H9 (cell line): ENCODE measurements at regions not wholly inside any gene's neighbourhood (a gene's known extent, or its start where the extent isn't known, plus 50 kb on each side); places are given as distances from the start of the nearest gene placed in this dataset.

Experiments
- DNase-seq: peaks from one replicate; pipeline ENCODE4 v3.0.0-alpha.2; 2017
- H2AFZ ChIP-seq: one replicate; pipeline ENCODE4 v1.6.1; 2013; ENCODE audit warnings: mild to moderate bottlenecking, low read length, control low read depth, moderate library complexity
- H2AK5ac ChIP-seq: 2 replicates; pipeline ENCODE4 v1.6.1; 2013; ENCODE audit warnings: low read length, control low read depth, mixed read lengths; ENCODE audit not compliant: insufficient read length
- H2BK120ac ChIP-seq: one replicate; pipeline ENCODE4 v1.6.1; 2013; ENCODE audit warnings: low read depth, mild to moderate bottlenecking, low read length, control low read depth, inconsistent platforms; ENCODE audit not compliant: poor library complexity, severe bottlenecking
- H2BK12ac ChIP-seq: 2 replicates; pipeline ENCODE4 v1.6.1; 2013; ENCODE audit warnings: low read length, control low read depth, mixed read lengths, low read depth; ENCODE audit not compliant: insufficient read length
- H2BK15ac ChIP-seq: 2 replicates; pipeline ENCODE4 v1.6.1; 2013; ENCODE audit warnings: low read depth, low read length, control low read depth
- H2BK20ac ChIP-seq: one replicate; pipeline ENCODE4 v1.6.1; 2013; ENCODE audit warnings: low read depth, mild to moderate bottlenecking, low read length, control low read depth, inconsistent platforms; ENCODE audit not compliant: poor library complexity, severe bottlenecking
- H2BK5ac ChIP-seq: 2 replicates; pipeline ENCODE4 v1.6.1; 2013; ENCODE audit warnings: low read length, control low read depth, mixed read lengths; ENCODE audit not compliant: insufficient read length
- H3K14ac ChIP-seq: 2 replicates; pipeline ENCODE4 v1.6.1; 2013; ENCODE audit warnings: low read length, control low read depth; ENCODE audit not compliant: insufficient read depth
- H3K18ac ChIP-seq: 2 replicates; pipeline ENCODE4 v1.6.1; 2013; ENCODE audit warnings: low read depth, mild to moderate bottlenecking, mixed read lengths, low read length, control low read depth; ENCODE audit not compliant: insufficient read length
- H3K23ac ChIP-seq: 2 replicates; pipeline ENCODE4 v1.6.1; 2013; ENCODE audit warnings: low read length, control low read depth, mixed read lengths, low read depth; ENCODE audit not compliant: insufficient read length
- H3K23me2 ChIP-seq: 2 replicates; pipeline ENCODE4 v1.6.1; 2013; ENCODE audit warnings: low read depth, mild to moderate bottlenecking, mixed read lengths, low read length, control low read depth; ENCODE audit not compliant: insufficient read length, poor library complexity, severe bottlenecking
- H3K27ac ChIP-seq: 2 replicates; pipeline ENCODE4 v1.5.1; 2013; ENCODE audit warnings: low read length, control low read depth, mixed read lengths, low read depth; ENCODE audit not compliant: insufficient read length
- H3K27me3 ChIP-seq: 2 replicates; pipeline ENCODE4 v1.6.1; 2013; ENCODE audit warnings: low read length, control low read depth, inconsistent platforms; ENCODE audit not compliant: insufficient read depth
- H3K4ac ChIP-seq: 2 replicates; pipeline ENCODE4 v1.6.1; 2013; ENCODE audit warnings: low read depth, mild to moderate bottlenecking, control low read depth, inconsistent platforms, low read length, moderate library complexity
- H3K4me1 ChIP-seq: 2 replicates; pipeline ENCODE4 v1.6.1; 2013; ENCODE audit warnings: low read length, control low read depth, inconsistent platforms; ENCODE audit not compliant: insufficient read depth
- H3K4me2 ChIP-seq: 2 replicates; pipeline ENCODE4 v1.6.1; 2013; ENCODE audit warnings: low read length, control low read depth, mixed read lengths; ENCODE audit not compliant: insufficient read length, insufficient read depth
- H3K56ac ChIP-seq: 2 replicates; pipeline ENCODE4 v1.6.1; 2013; ENCODE audit warnings: low read depth, mild to moderate bottlenecking, mixed read lengths, low read length, control low read depth; ENCODE audit not compliant: insufficient read length
- H3K79me1 ChIP-seq: 2 replicates; pipeline ENCODE4 v1.6.1; 2013; ENCODE audit warnings: low read depth, mild to moderate bottlenecking, moderate library complexity, low read length, control low read depth, inconsistent platforms; ENCODE audit not compliant: insufficient read depth, poor library complexity, severe bottlenecking
- H3K79me2 ChIP-seq: 2 replicates; pipeline ENCODE4 v1.6.1; 2013; ENCODE audit warnings: low read length, control low read depth, inconsistent platforms; ENCODE audit not compliant: insufficient read depth
- H3K9ac ChIP-seq: 2 replicates; pipeline ENCODE4 v1.6.1; 2013; ENCODE audit warnings: low read length, control low read depth, mixed read lengths; ENCODE audit not compliant: insufficient read length; ENCODE audit errors: extremely low read depth
- H3K9me3 ChIP-seq: one replicate; pipeline ENCODE4 v1.6.1; 2013; ENCODE audit warnings: low read depth, low read length, inconsistent platforms; ENCODE audit not compliant: control insufficient read depth
- H3T11ph ChIP-seq: one replicate; pipeline ENCODE4 v1.6.1; 2013; ENCODE audit warnings: mild to moderate bottlenecking, low read length, control low read depth, inconsistent platforms
- H4K20me1 ChIP-seq: one replicate; pipeline ENCODE4 v1.6.1; 2013; ENCODE audit not compliant: control insufficient read depth, insufficient read length, insufficient read depth
- H4K5ac ChIP-seq: 2 replicates; pipeline ENCODE4 v1.6.1; 2013; ENCODE audit warnings: low read depth, mild to moderate bottlenecking, mixed read lengths, low read length, control low read depth; ENCODE audit not compliant: insufficient read length
- H4K8ac ChIP-seq: replicated peaks from 2 replicates; pipeline ENCODE4 v1.6.1; 2013; ENCODE audit warnings: low read length, control low read depth, mixed read lengths, low read depth; ENCODE audit not compliant: insufficient read length
- H4K91ac ChIP-seq: 2 replicates; pipeline ENCODE4 v1.6.1; 2013; ENCODE audit warnings: low read depth, mild to moderate bottlenecking, moderate library complexity, mixed read lengths, low read length, control low read depth; ENCODE audit not compliant: insufficient read length
- H3K27ac Mint-ChIP-seq, 3 experiments: 2 replicates in 2 of 3; 3 replicates in 1 of 3; pipeline ENCODE4 v1.8.0; 2020 to 2021; ENCODE audit warnings: mixed read lengths in 3 of 3, mild to moderate bottlenecking in 1 of 3, moderate library complexity in 1 of 3
- H3K27me3 Mint-ChIP-seq: 2 replicates; pipeline ENCODE4 v1.8.0; 2021; ENCODE audit warnings: low read depth, mild to moderate bottlenecking, moderate library complexity, mixed read lengths
- H3K36me3 Mint-ChIP-seq, 3 experiments: 2 replicates in 2 of 3; 3 replicates in 1 of 3; pipeline ENCODE4 v1.8.0; 2020 to 2021; ENCODE audit warnings: low read depth in 3 of 3, mixed read lengths in 3 of 3; ENCODE audit not compliant: insufficient read depth in 1 of 3
- H3K4me1 Mint-ChIP-seq, 2 experiments: 2 replicates each; pipeline ENCODE4 v1.8.0; 2020; ENCODE audit warnings: mixed read lengths in 2 of 2
- H3K4me3 Mint-ChIP-seq, 2 experiments: 2 replicates in 1 of 2; 3 replicates in 1 of 2; pipeline ENCODE4 v1.8.0; 2020 to 2021; ENCODE audit warnings: mild to moderate bottlenecking in 2 of 2, mixed read lengths in 2 of 2, moderate library complexity in 1 of 2
- H3K9me3 Mint-ChIP-seq, 2 experiments: 2 replicates in 1 of 2; 3 replicates in 1 of 2; pipeline ENCODE4 v1.8.0; 2020; ENCODE audit warnings: mild to moderate bottlenecking in 2 of 2, mixed read lengths in 2 of 2, moderate library complexity in 1 of 2
- WGBS: extraction: QIAGEN DNeasy Blood & Tissue Kit; methylation state at CpG from one replicate; pipeline ENCODE4 v1.1.7; 2013; ENCODE audit warnings: missing lambda C conversion rate, low lambda C conversion rate, mixed read lengths; ENCODE audit not compliant: insufficient read length; ENCODE audit errors: extremely low coverage; 5-methylcytosine and 5-hydroxymethylcytosine counted together
- TF ChIP-seq, protein P1 (sequence below): fragments of 200-600 bp; sonication (generic); conservative IDR thresholded peaks from 3 replicates; pipeline ENCODE4 v1.8.0; 2021; ENCODE audit warnings: antibody characterized with exemption, mild to moderate bottlenecking

DNA sequence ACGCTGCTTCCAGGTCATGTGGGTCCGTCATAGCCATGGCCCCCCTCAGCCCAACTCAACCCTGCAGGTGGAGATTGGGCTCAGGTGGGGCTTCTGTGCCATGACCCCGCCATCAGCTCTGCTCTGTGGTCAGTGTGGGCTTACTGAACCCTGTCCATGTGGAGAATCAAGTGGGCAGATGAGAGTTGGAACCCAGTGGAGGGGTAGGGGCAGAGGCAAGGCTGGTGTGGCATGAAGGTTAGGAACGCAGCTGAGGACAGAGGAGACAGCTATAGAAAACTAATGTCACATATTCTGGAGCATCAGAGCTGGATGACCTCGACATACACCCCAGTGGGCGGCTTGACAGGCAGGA, 355.9 kb downstream of the PTPRU start:
- H2BK12ac ChIP-seq = no peak overlapping the region
- Mint-ChIP-seq H3K9me3 (no peaks in the 10 kb centered on the region; a peak in 2 of 5 replicates), H3K27ac (peak overlapping the region in 1 of 3 experiments; percentile 29; a peak in 1 of 7 replicates), H3K4me3 (no peak overlapping the region), H3K27me3 (peaks cover 2% of the 10 kb centered on the region; the same call in 1 of the 2 replicates), H3K36me3 (no peaks in the 10 kb centered on the region), H3K4me1 (peaks cover 10 to 15% of the 10 kb centered on the region in 2 experiments)
- no peak overlapping the region for H3K23ac ChIP-seq
- H4K8ac ChIP-seq = no peak overlapping the region
- no peak overlapping the region for H3K18ac ChIP-seq
- no peaks in the 10 kb centered on the region for H3K79me2 ChIP-seq
- no peak overlapping the region for H2BK120ac ChIP-seq
- DNase-seq = no peak
- no peak overlapping the region for H3K4ac ChIP-seq
- H3K79me1 ChIP-seq = no peaks in the 10 kb centered on the region
- no peak overlapping the region for H2BK20ac ChIP-seq
- H4K5ac ChIP-seq = no peak overlapping the region
- no peak overlapping the region for H2AFZ ChIP-seq
- no peaks in the 10 kb centered on the region for H4K20me1 ChIP-seq
- no peaks in the 10 kb centered on the region for H3K4me1 ChIP-seq
- TF ChIP-seq, protein P1, sequence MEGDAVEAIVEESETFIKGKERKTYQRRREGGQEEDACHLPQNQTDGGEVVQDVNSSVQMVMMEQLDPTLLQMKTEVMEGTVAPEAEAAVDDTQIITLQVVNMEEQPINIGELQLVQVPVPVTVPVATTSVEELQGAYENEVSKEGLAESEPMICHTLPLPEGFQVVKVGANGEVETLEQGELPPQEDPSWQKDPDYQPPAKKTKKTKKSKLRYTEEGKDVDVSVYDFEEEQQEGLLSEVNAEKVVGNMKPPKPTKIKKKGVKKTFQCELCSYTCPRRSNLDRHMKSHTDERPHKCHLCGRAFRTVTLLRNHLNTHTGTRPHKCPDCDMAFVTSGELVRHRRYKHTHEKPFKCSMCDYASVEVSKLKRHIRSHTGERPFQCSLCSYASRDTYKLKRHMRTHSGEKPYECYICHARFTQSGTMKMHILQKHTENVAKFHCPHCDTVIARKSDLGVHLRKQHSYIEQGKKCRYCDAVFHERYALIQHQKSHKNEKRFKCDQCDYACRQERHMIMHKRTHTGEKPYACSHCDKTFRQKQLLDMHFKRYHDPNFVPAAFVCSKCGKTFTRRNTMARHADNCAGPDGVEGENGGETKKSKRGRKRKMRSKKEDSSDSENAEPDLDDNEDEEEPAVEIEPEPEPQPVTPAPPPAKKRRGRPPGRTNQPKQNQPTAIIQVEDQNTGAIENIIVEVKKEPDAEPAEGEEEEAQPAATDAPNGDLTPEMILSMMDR = no peak
- no peak overlapping the region for H4K91ac ChIP-seq
- H3K4me2 ChIP-seq = no peak overlapping the region
- no peak overlapping the region for H3K14ac ChIP-seq
- no CpG with 5 or more reads among the region's 6 CpGs for WGBS
- no peaks in the 10 kb centered on the region for H3K27me3 ChIP-seq
- H3T11ph ChIP-seq = no peak overlapping the region
- H3K23me2 ChIP-seq = no peaks in the 10 kb centered on the region
- H3K27ac ChIP-seq = no peak overlapping the region
- H3K56ac ChIP-seq = no peak overlapping the region
- no peaks in the 10 kb centered on the region for H3K9me3 ChIP-seq
- no peak overlapping the region for H2BK5ac ChIP-seq
- H3K9ac ChIP-seq = no peak overlapping the region
- H2BK15ac ChIP-seq = no peak overlapping the region
- H2AK5ac ChIP-seq = no peak overlapping the region
